ENCODE measurements at regions not wholly inside any gene's neighbourhood (a gene's known extent, or its start where the extent isn't known, plus 50 kb on each side); places are given as distances from the start of the nearest gene placed in this dataset.

DNA sequence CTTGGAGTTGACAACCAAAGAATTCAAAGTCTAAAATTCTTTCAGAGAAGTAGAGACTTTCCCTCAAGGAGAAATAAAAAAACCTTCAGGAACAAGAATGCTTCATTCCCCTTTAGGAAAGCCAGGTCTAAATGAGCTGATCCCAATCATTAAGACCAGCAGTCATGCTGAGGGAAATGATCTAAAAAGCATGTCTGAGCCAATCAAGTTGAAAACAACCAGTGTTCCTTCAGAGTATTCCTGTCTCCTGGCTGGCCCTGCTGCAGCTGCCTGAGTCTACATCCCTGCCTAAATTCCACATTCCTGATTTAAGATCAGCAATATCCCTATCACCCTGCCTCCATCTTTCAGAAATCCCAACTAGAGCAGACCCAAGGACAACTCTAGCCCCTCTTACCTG, 244.5 kb downstream of the PLK2 start:
- H3K27me3 ChIP-seq (ENCODE audit: control insufficient read depth, insufficient read depth, low read length, poor library complexity, severe bottlenecking), result no peaks in the 10 kb centered on the region
- no peaks in the 10 kb centered on the region for H3K36me3 ChIP-seq (ENCODE audit: control insufficient read depth, insufficient read depth, low read length)
- peaks cover 3% of the 10 kb centered on the region for H3K9me3 ChIP-seq (ENCODE audit: control insufficient read depth, low read length)
- no peak overlapping the region for H3K4me3 ChIP-seq (ENCODE audit: insufficient read depth, low read depth, low read length)
- no peak overlapping the region for H3K27ac ChIP-seq (ENCODE audit: insufficient read depth, low read depth, low read length, poor library complexity, severe bottlenecking)
- no peaks in the 10 kb centered on the region for H3K4me1 ChIP-seq (ENCODE audit: control insufficient read depth, insufficient read depth, low read length)

GRCh38 chr5:58211441-58211840, 248.4 kb downstream of the PLK2 start:
- Histone ChIP-seq H3K9me3 (ENCODE audit: control insufficient read depth, low read length) (peaks cover 3% of the 10 kb centered on the region), H3K36me3 (ENCODE audit: control insufficient read depth, insufficient read depth, low read length) (no peaks in the 10 kb centered on the region), H3K27me3 (ENCODE audit: control insufficient read depth, insufficient read depth, low read length, poor library complexity, severe bottlenecking) (no peaks in the 10 kb centered on the region), H3K4me3 (ENCODE audit: insufficient read depth, low read depth, low read length) (no peak overlapping the region), H3K27ac (ENCODE audit: insufficient read depth, low read depth, low read length, poor library complexity, severe bottlenecking) (no peak overlapping the region), H3K4me1 (ENCODE audit: control insufficient read depth, insufficient read depth, low read length) (no peaks in the 10 kb centered on the region)
- WGBS, 2 experiments, result 100% methylated on average over 1 of the region's 1 CpG; no CpG with 5 or more reads in 1 of the 2 experiments

DNA sequence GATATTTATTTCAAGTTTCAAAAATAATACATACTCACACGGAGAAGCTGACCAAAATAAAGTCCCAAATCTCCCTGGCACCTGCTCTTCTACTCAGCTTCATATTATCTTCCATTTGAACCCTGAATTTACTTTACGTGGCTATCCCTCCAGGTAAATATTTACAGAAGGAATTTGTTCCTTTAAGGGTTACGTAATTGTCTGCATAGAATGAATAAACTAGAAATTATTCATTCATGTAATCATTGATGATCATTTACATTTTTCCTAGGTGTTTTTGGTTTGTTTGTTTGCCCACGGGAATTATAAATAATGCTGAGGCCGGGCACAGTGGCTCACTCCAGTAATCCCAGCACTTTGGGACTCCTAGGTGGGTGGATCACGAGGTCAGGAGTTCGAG, 251.2 kb downstream of the PLK2 start:
- no peak overlapping the region for H3K4me3 ChIP-seq (ENCODE audit: insufficient read depth, low read depth, low read length)
- WGBS, 2 experiments, result 91 to 93% methylated on average over 5 to 6 of the region's 7 CpGs
- H3K27ac ChIP-seq (ENCODE audit: insufficient read depth, low read depth, low read length, poor library complexity, severe bottlenecking), result no peak overlapping the region
- no peaks in the 10 kb centered on the region for H3K9me3 ChIP-seq (ENCODE audit: control insufficient read depth, low read length)
- H3K27me3 ChIP-seq (ENCODE audit: control insufficient read depth, insufficient read depth, low read length, poor library complexity, severe bottlenecking), result no peaks in the 10 kb centered on the region
- no peaks in the 10 kb centered on the region for H3K36me3 ChIP-seq (ENCODE audit: control insufficient read depth, insufficient read depth, low read length)
- H3K4me1 ChIP-seq (ENCODE audit: control insufficient read depth, insufficient read depth, low read length), result no peaks in the 10 kb centered on the region

GRCh38 chr5:58207076-58207475, 252.8 kb downstream of the PLK2 start:
- Histone ChIP-seq H3K27ac (ENCODE audit: insufficient read depth, low read depth, low read length, poor library complexity, severe bottlenecking) (no peak overlapping the region), H3K36me3 (ENCODE audit: control insufficient read depth, insufficient read depth, low read length) (no peaks in the 10 kb centered on the region), H3K4me1 (ENCODE audit: control insufficient read depth, insufficient read depth, low read length) (no peaks in the 10 kb centered on the region), H3K4me3 (ENCODE audit: insufficient read depth, low read depth, low read length) (no peak overlapping the region), H3K9me3 (ENCODE audit: control insufficient read depth, low read length) (no peaks in the 10 kb centered on the region), H3K27me3 (ENCODE audit: control insufficient read depth, insufficient read depth, low read length, poor library complexity, severe bottlenecking) (no peaks in the 10 kb centered on the region)
- WGBS, 2 experiments, result no CpG with 5 or more reads among the region's 1 CpG

DNA sequence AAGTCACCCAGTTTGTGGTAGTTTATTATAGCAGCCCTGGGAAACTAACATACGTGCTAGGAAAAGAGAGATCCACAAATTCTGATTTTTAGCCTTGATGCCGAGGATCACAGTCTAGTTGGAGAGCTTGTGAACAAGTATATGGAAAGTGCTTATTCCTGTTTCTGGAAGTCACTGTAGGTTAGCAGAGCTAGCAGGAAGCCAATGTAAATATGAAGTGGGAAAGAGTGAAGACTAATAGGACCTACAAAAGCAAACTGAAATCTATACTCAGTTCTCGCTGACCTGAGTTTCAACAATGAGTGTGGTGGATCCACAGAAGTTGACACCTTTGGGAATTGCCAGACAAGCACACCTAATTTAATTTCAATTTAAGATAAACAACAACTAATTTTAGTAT, 254.9 kb downstream of the PLK2 start:
- Histone ChIP-seq H3K4me3 (ENCODE audit: insufficient read depth, low read depth, low read length) (no peak overlapping the region), H3K4me1 (ENCODE audit: control insufficient read depth, insufficient read depth, low read length) (no peaks in the 10 kb centered on the region), H3K9me3 (ENCODE audit: control insufficient read depth, low read length) (no peaks in the 10 kb centered on the region), H3K27me3 (ENCODE audit: control insufficient read depth, insufficient read depth, low read length, poor library complexity, severe bottlenecking) (no peaks in the 10 kb centered on the region), H3K36me3 (ENCODE audit: control insufficient read depth, insufficient read depth, low read length) (no peaks in the 10 kb centered on the region), H3K27ac (ENCODE audit: insufficient read depth, low read depth, low read length, poor library complexity, severe bottlenecking) (no peak overlapping the region)
- 96% methylated on average over 3 of the region's 3 CpGs for WGBS, 2 experiments

- no peaks in the 10 kb centered on the region for H3K9me3 ChIP-seq (ENCODE audit: control insufficient read depth, low read length)
- 89 to 100% methylated on average over 2 of the region's 2 CpGs for WGBS, 2 experiments
- H3K4me3 ChIP-seq (ENCODE audit: insufficient read depth, low read depth, low read length), result no peak overlapping the region
- no peak overlapping the region for H3K27ac ChIP-seq (ENCODE audit: insufficient read depth, low read depth, low read length, poor library complexity, severe bottlenecking)
- no peaks in the 10 kb centered on the region for H3K4me1 ChIP-seq (ENCODE audit: control insufficient read depth, insufficient read depth, low read length)
- no peaks in the 10 kb centered on the region for H3K36me3 ChIP-seq (ENCODE audit: control insufficient read depth, insufficient read depth, low read length)
- H3K27me3 ChIP-seq (ENCODE audit: control insufficient read depth, insufficient read depth, low read length, poor library complexity, severe bottlenecking), result no peaks in the 10 kb centered on the region
Measured at GRCh38 chr5:58202941-58203444, 256.9 kb downstream of the PLK2 start.

DNA sequence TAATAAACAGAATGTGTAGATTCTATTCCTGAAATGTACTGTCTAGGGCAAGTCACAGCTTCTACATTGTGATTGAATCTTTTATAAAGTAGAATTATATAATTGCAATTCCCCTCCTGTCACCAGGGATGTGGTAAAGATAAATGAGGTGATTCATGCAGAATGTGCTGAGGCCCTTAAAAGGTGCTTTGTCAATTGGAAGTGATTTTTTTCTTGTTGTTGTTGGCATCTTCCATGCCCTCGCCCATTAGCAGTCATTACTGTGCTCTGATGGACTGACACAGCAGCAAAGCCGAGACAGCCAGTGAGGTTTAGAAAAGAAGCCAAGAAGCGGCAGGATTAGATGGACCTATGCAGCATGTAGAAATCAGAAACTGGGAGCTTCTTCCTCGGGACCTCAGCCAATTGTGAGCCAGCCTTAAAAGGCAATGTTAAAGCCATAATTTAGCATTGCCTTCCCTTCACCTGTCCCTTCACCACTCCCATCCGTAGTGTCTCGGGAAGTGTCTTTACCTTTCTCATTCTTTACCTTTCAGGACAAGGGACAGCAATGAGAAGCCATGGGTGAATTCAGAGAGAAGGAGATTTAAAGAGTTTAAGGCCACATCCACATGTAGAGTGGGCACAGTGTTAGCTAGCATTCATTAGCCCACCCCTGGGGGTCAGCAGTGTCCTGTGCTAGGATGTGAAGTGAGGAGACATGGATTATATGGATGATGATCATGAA, 257.8 kb downstream of the PLK2 start:
- WGBS, 2 experiments, result 90 to 93% methylated on average over 5 to 6 of the region's 6 CpGs
- Histone ChIP-seq H3K4me3 (ENCODE audit: insufficient read depth, low read depth, low read length) (no peak overlapping the region), H3K27ac (ENCODE audit: insufficient read depth, low read depth, low read length, poor library complexity, severe bottlenecking) (no peak overlapping the region), H3K4me1 (ENCODE audit: control insufficient read depth, insufficient read depth, low read length) (no peaks in the 10 kb centered on the region), H3K9me3 (ENCODE audit: control insufficient read depth, low read length) (no peaks in the 10 kb centered on the region), H3K36me3 (ENCODE audit: control insufficient read depth, insufficient read depth, low read length) (no peaks in the 10 kb centered on the region), H3K27me3 (ENCODE audit: control insufficient read depth, insufficient read depth, low read length, poor library complexity, severe bottlenecking) (no peaks in the 10 kb centered on the region)

DNA sequence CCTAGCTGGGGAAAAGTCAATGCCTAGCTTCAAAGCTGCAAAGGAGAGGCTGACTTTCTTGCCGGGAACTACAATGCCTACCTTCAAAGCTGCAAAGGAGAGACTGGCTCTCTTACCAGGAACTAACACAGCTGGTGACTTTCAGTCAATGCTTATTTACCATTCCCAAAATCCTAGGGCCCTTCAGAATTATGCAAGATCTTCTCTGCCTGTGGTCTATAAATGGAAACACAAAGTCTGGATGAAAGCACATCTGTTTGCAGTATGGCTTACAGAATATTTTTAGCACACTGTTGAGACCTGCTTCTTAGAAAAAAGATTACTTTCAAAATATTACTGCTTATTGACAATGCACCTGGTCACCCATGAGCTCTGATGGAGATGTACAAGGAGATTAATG, 259.4 kb downstream of the PLK2 start:
- no peak overlapping the region for H3K4me3 ChIP-seq (ENCODE audit: insufficient read depth, low read depth, low read length)
- 82 to 86% methylated on average over 1 of the region's 1 CpG for WGBS, 2 experiments
- H3K27me3 ChIP-seq (ENCODE audit: control insufficient read depth, insufficient read depth, low read length, poor library complexity, severe bottlenecking), result no peaks in the 10 kb centered on the region
- no peak overlapping the region for H3K27ac ChIP-seq (ENCODE audit: insufficient read depth, low read depth, low read length, poor library complexity, severe bottlenecking)
- no peaks in the 10 kb centered on the region for H3K9me3 ChIP-seq (ENCODE audit: control insufficient read depth, low read length)
- no peaks in the 10 kb centered on the region for H3K36me3 ChIP-seq (ENCODE audit: control insufficient read depth, insufficient read depth, low read length)
- no peaks in the 10 kb centered on the region for H3K4me1 ChIP-seq (ENCODE audit: control insufficient read depth, insufficient read depth, low read length)

DNA sequence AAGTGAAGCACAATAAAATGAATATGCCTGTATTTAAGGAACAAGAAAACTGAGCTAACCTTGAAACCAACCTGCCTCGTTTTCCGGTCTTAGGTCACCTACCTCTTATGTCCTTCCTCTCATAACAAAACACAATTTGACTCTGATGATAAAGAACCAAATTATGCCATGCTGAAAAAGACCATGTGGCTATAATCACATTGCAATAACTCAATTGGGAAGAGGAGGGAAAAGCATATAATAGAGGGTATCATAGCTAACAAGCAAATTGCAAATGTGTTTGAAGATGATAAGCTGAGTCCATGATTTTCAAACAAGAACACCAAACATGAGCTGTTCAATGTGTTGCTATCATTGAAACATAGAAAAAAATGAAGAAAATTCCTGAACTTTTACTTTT, 260.8 kb downstream of the PLK2 start:
- Histone ChIP-seq H3K4me1 (ENCODE audit: control insufficient read depth, insufficient read depth, low read length) (no peaks in the 10 kb centered on the region), H3K9me3 (ENCODE audit: control insufficient read depth, low read length) (no peaks in the 10 kb centered on the region), H3K27ac (ENCODE audit: insufficient read depth, low read depth, low read length, poor library complexity, severe bottlenecking) (no peak overlapping the region), H3K4me3 (ENCODE audit: insufficient read depth, low read depth, low read length) (no peak overlapping the region), H3K36me3 (ENCODE audit: control insufficient read depth, insufficient read depth, low read length) (no peaks in the 10 kb centered on the region), H3K27me3 (ENCODE audit: control insufficient read depth, insufficient read depth, low read length, poor library complexity, severe bottlenecking) (no peaks in the 10 kb centered on the region)
- WGBS, 2 experiments, result 84 to 88% methylated on average over 2 of the region's 2 CpGs

DNA sequence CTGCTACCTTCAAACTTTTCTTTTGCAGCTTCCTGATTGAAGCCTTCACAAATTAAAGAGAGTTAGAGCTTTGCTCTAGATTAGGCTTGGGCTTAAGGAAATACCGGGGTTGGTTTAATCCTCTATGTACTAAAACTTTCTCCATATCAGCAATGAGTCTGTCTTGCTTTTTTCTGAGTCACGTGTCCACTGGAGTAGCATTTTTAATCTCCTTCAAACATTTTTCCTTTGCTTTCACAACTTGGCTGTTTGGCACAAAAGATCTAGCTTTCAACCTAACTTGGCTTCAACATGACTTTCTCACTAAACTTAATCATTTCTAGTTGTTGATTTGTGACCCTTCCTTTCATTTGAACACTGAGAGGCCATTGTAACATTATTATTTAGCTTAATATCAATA, 261.6 kb downstream of the PLK2 start:
- H3K36me3 ChIP-seq (ENCODE audit: control insufficient read depth, insufficient read depth, low read length), result no peaks in the 10 kb centered on the region
- H3K9me3 ChIP-seq (ENCODE audit: control insufficient read depth, low read length), result no peaks in the 10 kb centered on the region
- no peaks in the 10 kb centered on the region for H3K27me3 ChIP-seq (ENCODE audit: control insufficient read depth, insufficient read depth, low read length, poor library complexity, severe bottlenecking)
- H3K4me1 ChIP-seq (ENCODE audit: control insufficient read depth, insufficient read depth, low read length), result no peaks in the 10 kb centered on the region
- WGBS, 2 experiments, result 86% methylated on average over 2 of the region's 2 CpGs
- no peak overlapping the region for H3K27ac ChIP-seq (ENCODE audit: insufficient read depth, low read depth, low read length, poor library complexity, severe bottlenecking)
- no peak overlapping the region for H3K4me3 ChIP-seq (ENCODE audit: insufficient read depth, low read depth, low read length)

DNA sequence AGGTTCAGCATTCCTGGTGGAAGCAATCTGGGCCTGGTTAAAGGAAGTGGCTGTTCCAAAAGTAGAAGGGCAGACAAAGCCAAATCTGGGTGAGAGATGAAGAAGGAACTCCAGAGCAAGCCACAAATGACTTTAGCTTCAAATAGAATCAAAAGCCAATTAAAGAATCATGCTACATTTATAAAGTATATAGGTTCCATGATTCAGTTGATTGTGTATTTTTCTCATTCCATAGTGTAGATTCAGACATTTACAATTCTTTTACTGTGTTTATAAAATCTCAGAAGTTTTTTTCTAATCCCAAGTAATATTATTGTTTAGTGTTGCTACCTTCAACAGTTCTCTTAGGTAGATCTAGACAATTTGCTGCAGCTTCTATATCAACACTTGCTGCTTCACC, 262.0 kb downstream of the PLK2 start:
- no peaks in the 10 kb centered on the region for H3K27me3 ChIP-seq (ENCODE audit: control insufficient read depth, insufficient read depth, low read length, poor library complexity, severe bottlenecking)
- H3K27ac ChIP-seq (ENCODE audit: insufficient read depth, low read depth, low read length, poor library complexity, severe bottlenecking), result no peak overlapping the region
- no peaks in the 10 kb centered on the region for H3K4me1 ChIP-seq (ENCODE audit: control insufficient read depth, insufficient read depth, low read length)
- H3K36me3 ChIP-seq (ENCODE audit: control insufficient read depth, insufficient read depth, low read length), result no peaks in the 10 kb centered on the region
- no peak overlapping the region for H3K4me3 ChIP-seq (ENCODE audit: insufficient read depth, low read depth, low read length)
- H3K9me3 ChIP-seq (ENCODE audit: control insufficient read depth, low read length), result no peaks in the 10 kb centered on the region

Measured in ectodermal cell (in vitro differentiated cells).